HG03432 (cell line): ENCODE measurements at regions not wholly inside any gene's neighbourhood (a gene's known extent, or its start where the extent isn't known, plus 50 kb on each side); places are given as distances from the start of the nearest gene placed in this dataset.
A peak's percentile ranks its signal among the peaks of the same experiment; 100 is the strongest.
"Not testable (repeated sequence)": the region's sequence is repeated elsewhere in the genome, so short reads cannot be mapped to it uniquely, and the experiment has no call there.

Experiments used
- ATAC-seq: cut with Tn5 transposase; IDR thresholded peaks from one replicate; pipeline ENCODE4 v1.9.1; 2021; ENCODE audit warnings: mild to moderate bottlenecking, moderate library complexity; ENCODE audit not compliant: unreplicated experiment

GRCh38 chr12:34097213-34097612 lies 74.9 kb downstream of the ALG10 start:
- ATAC-seq, result no peak

GRCh38 chr12:34105392-34105933 lies 83.2 kb downstream of the ALG10 start:
- ATAC-seq, result no peak

GRCh38 chr12:34106172-34106571 lies 83.9 kb downstream of the ALG10 start:
- ATAC-seq, result no peak

GRCh38 chr12:34107016-34107415 lies 84.7 kb downstream of the ALG10 start:
- ATAC-seq, result no peak

- no peak for ATAC-seq
Observed at GRCh38 chr12:34107781-34108404, 85.6 kb downstream of the ALG10 start.

GRCh38 chr12:34108405-34108803 lies 86.1 kb downstream of the ALG10 start:
- ATAC-seq, result no peak

- no peak for ATAC-seq
Observed at GRCh38 chr12:34108967-34109366, 86.7 kb downstream of the ALG10 start.

- ATAC-seq, result no peak
Observed at GRCh38 chr12:34109390-34109789, 87.1 kb downstream of the ALG10 start.

- ATAC-seq, result not testable (repeated sequence)
Observed at GRCh38 chr12:34109909-34110531, 87.7 kb downstream of the ALG10 start.

- no peak for ATAC-seq
Observed at GRCh38 chr12:34119366-34119765, 97.1 kb downstream of the ALG10 start.

- ATAC-seq, result no peak
Observed at GRCh38 chr12:34121360-34121759, 99.1 kb downstream of the ALG10 start.

GRCh38 chr12:34123092-34123491 lies 100.8 kb downstream of the ALG10 start:
- ATAC-seq, result peak; percentile 74

- ATAC-seq, result no peak
Observed at GRCh38 chr12:34124608-34125007, 102.3 kb downstream of the ALG10 start.

GRCh38 chr12:34126239-34126641 lies 103.9 kb downstream of the ALG10 start:
- ATAC-seq, result peak; percentile 55

- no peak for ATAC-seq
Observed at GRCh38 chr12:34126805-34127204, 104.5 kb downstream of the ALG10 start.

- ATAC-seq, result not testable (repeated sequence)
Observed at GRCh38 chr12:34127379-34127778, 105.1 kb downstream of the ALG10 start.

GRCh38 chr12:34142430-34142829 lies 120.1 kb downstream of the ALG10 start:
- ATAC-seq, result no peak

GRCh38 chr12:34151019-34151418 lies 128.7 kb downstream of the ALG10 start:
- ATAC-seq, result no peak

GRCh38 chr12:34163443-34163842 lies 141.1 kb downstream of the ALG10 start:
- no peak for ATAC-seq

GRCh38 chr12:34166427-34167060 lies 144.2 kb downstream of the ALG10 start:
- no peak for ATAC-seq

- ATAC-seq, result not testable (repeated sequence)
Observed at GRCh38 chr12:34168507-34168906, 146.2 kb downstream of the ALG10 start.

- ATAC-seq, result no peak
Observed at GRCh38 chr12:34186492-34186891, 164.2 kb downstream of the ALG10 start.
